HEK293 (cell line): ENCODE measurements at regions not wholly inside any gene's neighbourhood (a gene's known extent, or its start where the extent isn't known, plus 50 kb on each side); places are given as distances from the start of the nearest gene placed in this dataset.

Source experiments
- CTCF ChIP-seq: fragments of 450-650 bp; formaldehyde crosslinking; IDR thresholded peaks from 2 replicates; pipeline ENCODE4 v1.5.1; 2016; ENCODE audit warnings: missing biosample characterization, missing genetic modification characterization
- MZF1 ChIP-seq: fragments of 450-650 bp; formaldehyde crosslinking; IDR thresholded peaks from 2 replicates; pipeline ENCODE4 v1.5.1; 2017; ENCODE audit warnings: missing biosample characterization, missing genetic modification characterization, borderline replicate concordance
- ZBTB10 ChIP-seq: fragments of 450-650 bp; formaldehyde crosslinking; IDR thresholded peaks from 2 replicates; pipeline ENCODE4 v1.5.1; 2016; ENCODE audit warnings: missing biosample characterization, missing genetic modification characterization
- ZBTB44 ChIP-seq: fragments of 450-650 bp; IDR thresholded peaks from 2 replicates; pipeline ENCODE4 v1.5.1; 2018; ENCODE audit warnings: missing biosample characterization, mild to moderate bottlenecking, missing genetic modification characterization
- ZNF121 ChIP-seq: fragments of 450-650 bp; formaldehyde crosslinking; IDR thresholded peaks from 2 replicates; pipeline ENCODE4 v1.5.1; 2016; ENCODE audit warnings: missing biosample characterization, missing genetic modification characterization
- ZNF146 ChIP-seq: fragments of 450-650 bp; formaldehyde crosslinking; IDR thresholded peaks from 2 replicates; pipeline ENCODE4 v1.5.1; 2016; ENCODE audit warnings: missing biosample characterization, missing genetic modification characterization
- ZNF280C ChIP-seq: fragments of 450-650 bp; formaldehyde crosslinking; IDR thresholded peaks from 2 replicates; pipeline ENCODE4 v1.5.1; 2016; ENCODE audit warnings: missing biosample characterization, missing genetic modification characterization
- ZNF341 ChIP-seq: fragments of 450-650 bp; formaldehyde crosslinking; IDR thresholded peaks from 2 replicates; pipeline ENCODE4; 2016; ENCODE audit warnings: low read depth, missing biosample characterization, missing genetic modification characterization

GRCh38 chr6:140663772-140664171 is 1289.3 kb upstream of the CITED2 start:
- TF ChIP-seq ZNF121 (no peak), ZBTB10 (tag by site-specific recombination) (no peak), CTCF (tag by site-specific recombination) (no peak), ZNF280C (no peak), ZNF146 (tag by site-specific recombination) (no peak), ZNF341 (no peak), ZBTB44 (no peak), MZF1 (tag by site-specific recombination) (no peak)
